HFFc6 (cell line): ENCODE measurements at regions not wholly inside any gene's neighbourhood (a gene's known extent, or its start where the extent isn't known, plus 50 kb on each side); places are given as distances from the start of the nearest gene placed in this dataset.
"Not testable (repeated sequence)": the region's sequence is repeated elsewhere in the genome, so short reads cannot be mapped to it uniquely, and the experiment has no call there.

ENCODE experiments used
- DNase-seq: peaks from one replicate; pipeline ENCODE4 v3.0.0-alpha.2; 2018
- H3K27ac Mint-ChIP-seq: 2 replicates; pipeline ENCODE4 v1.8.0; 2020; ENCODE audit warnings: mild to moderate bottlenecking, mixed read lengths
- H3K27me3 Mint-ChIP-seq: 2 replicates; pipeline ENCODE4 v1.8.0; 2021; ENCODE audit warnings: mild to moderate bottlenecking, moderate library complexity, mixed read lengths; ENCODE audit not compliant: insufficient read depth
- H3K36me3 Mint-ChIP-seq: 2 replicates; pipeline ENCODE4 v1.8.0; 2021; ENCODE audit warnings: low read depth, mixed read lengths
- H3K4me1 Mint-ChIP-seq: 2 replicates; pipeline ENCODE4 v1.8.0; 2020; ENCODE audit warnings: low read depth, mixed read lengths
- H3K4me3 Mint-ChIP-seq: 2 replicates; pipeline ENCODE4 v1.8.0; 2020; ENCODE audit warnings: mild to moderate bottlenecking, moderate library complexity, mixed read lengths
- H3K9me3 Mint-ChIP-seq: 2 replicates; pipeline ENCODE4 v1.8.0; 2020; ENCODE audit warnings: mild to moderate bottlenecking, mixed read lengths
- TF ChIP-seq, protein P1 (sequence below): fragments of 200-600 bp; sonication (generic); IDR thresholded peaks from 2 replicates; pipeline ENCODE4 v1.5.0; 2021; ENCODE audit warnings: antibody characterized with exemption, mild to moderate bottlenecking

DNA sequence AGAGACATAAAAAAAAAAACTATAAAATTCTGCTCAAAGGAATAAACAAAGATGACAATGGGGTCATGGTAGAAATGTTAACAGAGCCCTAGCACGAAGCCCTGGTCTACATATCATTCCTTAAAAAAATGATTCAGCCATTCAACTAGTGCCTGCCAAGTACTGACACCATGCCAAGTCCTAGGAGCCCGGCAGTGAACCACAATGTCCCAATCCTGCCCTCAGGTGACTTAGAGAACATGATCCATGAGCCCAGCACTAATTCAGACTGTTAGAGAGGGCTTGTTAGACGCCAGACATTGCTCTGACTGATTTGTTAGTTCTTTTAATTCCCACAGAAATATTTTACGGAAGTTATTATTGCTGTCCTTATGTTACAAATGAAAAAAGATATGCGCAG lies 67.3 kb upstream of the VWC2 start:
- DNase-seq = no peak
- no peaks in the 10 kb centered on the region for H3K27me3 Mint-ChIP-seq
- peaks cover 42% of the 10 kb centered on the region for H3K9me3 Mint-ChIP-seq
- no peak overlapping the region for H3K4me3 Mint-ChIP-seq
- no peaks in the 10 kb centered on the region for H3K4me1 Mint-ChIP-seq
- no peaks in the 10 kb centered on the region for H3K36me3 Mint-ChIP-seq
- TF ChIP-seq, protein P1, sequence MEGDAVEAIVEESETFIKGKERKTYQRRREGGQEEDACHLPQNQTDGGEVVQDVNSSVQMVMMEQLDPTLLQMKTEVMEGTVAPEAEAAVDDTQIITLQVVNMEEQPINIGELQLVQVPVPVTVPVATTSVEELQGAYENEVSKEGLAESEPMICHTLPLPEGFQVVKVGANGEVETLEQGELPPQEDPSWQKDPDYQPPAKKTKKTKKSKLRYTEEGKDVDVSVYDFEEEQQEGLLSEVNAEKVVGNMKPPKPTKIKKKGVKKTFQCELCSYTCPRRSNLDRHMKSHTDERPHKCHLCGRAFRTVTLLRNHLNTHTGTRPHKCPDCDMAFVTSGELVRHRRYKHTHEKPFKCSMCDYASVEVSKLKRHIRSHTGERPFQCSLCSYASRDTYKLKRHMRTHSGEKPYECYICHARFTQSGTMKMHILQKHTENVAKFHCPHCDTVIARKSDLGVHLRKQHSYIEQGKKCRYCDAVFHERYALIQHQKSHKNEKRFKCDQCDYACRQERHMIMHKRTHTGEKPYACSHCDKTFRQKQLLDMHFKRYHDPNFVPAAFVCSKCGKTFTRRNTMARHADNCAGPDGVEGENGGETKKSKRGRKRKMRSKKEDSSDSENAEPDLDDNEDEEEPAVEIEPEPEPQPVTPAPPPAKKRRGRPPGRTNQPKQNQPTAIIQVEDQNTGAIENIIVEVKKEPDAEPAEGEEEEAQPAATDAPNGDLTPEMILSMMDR = no peak
- H3K27ac Mint-ChIP-seq = no peak overlapping the region

- no peak for DNase-seq
- no peaks in the 10 kb centered on the region for H3K4me1 Mint-ChIP-seq
- H3K9me3 Mint-ChIP-seq = peaks cover 50% of the 10 kb centered on the region
- H3K27me3 Mint-ChIP-seq = no peaks in the 10 kb centered on the region
- no peak overlapping the region for H3K27ac Mint-ChIP-seq
- H3K36me3 Mint-ChIP-seq = no peaks in the 10 kb centered on the region
- H3K4me3 Mint-ChIP-seq = no peak overlapping the region
- TF ChIP-seq, protein P1 = no peak
Observed at GRCh38 chr7:49707891-49708290, 65.5 kb upstream of the VWC2 start.

DNA sequence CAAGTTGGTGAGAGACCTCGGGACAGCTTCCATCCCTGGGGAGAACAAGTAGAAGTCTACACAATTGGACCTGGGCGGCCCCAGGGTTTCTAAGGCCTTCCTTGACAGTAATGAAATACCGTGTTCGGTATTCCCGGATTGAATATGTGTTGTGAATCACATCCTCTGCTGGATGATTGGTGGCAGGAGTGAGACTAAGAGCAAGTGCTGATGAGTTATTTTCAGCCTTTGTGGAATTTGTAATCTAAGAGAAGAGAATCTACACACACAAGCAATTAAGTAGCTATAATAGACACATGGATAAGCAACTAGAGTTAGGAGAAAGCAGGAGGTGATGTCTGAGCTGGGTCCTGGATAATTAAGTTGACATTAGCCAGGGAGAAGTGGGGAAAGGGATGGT lies 64.8 kb upstream of the VWC2 start:
- Mint-ChIP-seq H3K9me3 (peaks cover 50% of the 10 kb centered on the region), H3K27me3 (no peaks in the 10 kb centered on the region), H3K4me1 (no peaks in the 10 kb centered on the region), H3K4me3 (no peak overlapping the region), H3K27ac (no peak overlapping the region), H3K36me3 (no peaks in the 10 kb centered on the region)
- DNase-seq = no peak
- TF ChIP-seq, protein P1 = no peak

DNA sequence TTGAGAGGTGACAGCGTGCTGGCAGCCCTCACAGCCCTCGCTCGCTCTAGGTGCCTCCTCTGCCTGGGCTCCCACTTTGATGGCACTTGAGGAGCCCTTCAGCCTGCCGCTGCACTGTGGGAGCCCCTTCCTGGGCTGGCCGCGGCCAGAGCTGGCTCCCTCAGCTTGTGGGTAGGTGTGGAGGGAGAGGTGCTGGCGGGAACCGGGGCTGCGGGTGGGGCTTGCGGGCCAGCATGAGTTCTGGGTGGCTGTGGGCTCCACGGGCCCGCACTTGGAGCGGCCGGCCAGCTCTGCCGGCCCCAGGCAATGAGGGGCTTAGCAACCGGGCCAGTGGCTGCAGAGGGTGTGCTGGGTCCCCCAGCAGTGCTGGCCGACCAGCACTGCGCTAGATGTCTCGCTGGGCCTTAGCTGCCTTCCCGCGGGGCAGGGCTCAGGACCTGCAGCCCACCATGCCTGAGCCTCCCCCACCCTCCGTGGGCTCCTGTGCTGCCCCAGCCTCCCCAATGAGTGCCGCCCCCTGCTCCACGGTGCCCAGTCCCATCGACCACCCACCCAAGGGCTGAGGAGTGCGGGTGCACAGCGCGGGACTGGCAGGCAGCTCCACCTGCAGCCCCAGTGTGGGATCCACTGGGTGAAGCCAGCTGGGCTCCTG lies 62.2 kb upstream of the VWC2 start:
- H3K36me3 Mint-ChIP-seq, H3K4me1 Mint-ChIP-seq, H3K4me3 Mint-ChIP-seq, DNase-seq, H3K27ac Mint-ChIP-seq, H3K27me3 Mint-ChIP-seq: not testable (repeated sequence)
- peaks cover 55% of the 10 kb centered on the region for H3K9me3 Mint-ChIP-seq

- no peak for DNase-seq
- Mint-ChIP-seq H3K27me3 (no peaks in the 10 kb centered on the region), H3K4me1 (no peaks in the 10 kb centered on the region), H3K4me3 (no peak overlapping the region), H3K9me3 (peaks cover 58% of the 10 kb centered on the region), H3K27ac (no peak overlapping the region), H3K36me3 (no peaks in the 10 kb centered on the region)
- TF ChIP-seq, protein P1 = no peak
Observed at GRCh38 chr7:49714182-49714581, 59.3 kb upstream of the VWC2 start.

GRCh38 chr7:49715486-49715885 lies 58.0 kb upstream of the VWC2 start:
- no peaks in the 10 kb centered on the region for H3K4me1 Mint-ChIP-seq
- H3K4me3 Mint-ChIP-seq = no peak overlapping the region
- H3K27me3 Mint-ChIP-seq = no peaks in the 10 kb centered on the region
- no peaks in the 10 kb centered on the region for H3K36me3 Mint-ChIP-seq
- no peak overlapping the region for H3K27ac Mint-ChIP-seq
- H3K9me3 Mint-ChIP-seq = peaks cover 63% of the 10 kb centered on the region
- no peak for DNase-seq
- TF ChIP-seq, protein P1 = no peak
